SKM-1 treated with dmso at 0.1 percent for 144 hours (cell line): ENCODE measurements at regions not wholly inside any gene's neighbourhood (a gene's known extent, or its start where the extent isn't known, plus 50 kb on each side); places are given as distances from the start of the nearest gene placed in this dataset.
A peak's percentile ranks its signal among the peaks of the same experiment; 100 is the strongest.

Experiments used
- DNase-seq: peaks from one replicate; lab custom pipeline; 2025; ENCODE audit not compliant: unreplicated experiment; lab: John Stamatoyannopoulos, UW

- peak; percentile 0 for DNase-seq
Measured at GRCh38 chr12:118840399-118840798, 140.9 kb upstream of the SRRM4 start.

DNA sequence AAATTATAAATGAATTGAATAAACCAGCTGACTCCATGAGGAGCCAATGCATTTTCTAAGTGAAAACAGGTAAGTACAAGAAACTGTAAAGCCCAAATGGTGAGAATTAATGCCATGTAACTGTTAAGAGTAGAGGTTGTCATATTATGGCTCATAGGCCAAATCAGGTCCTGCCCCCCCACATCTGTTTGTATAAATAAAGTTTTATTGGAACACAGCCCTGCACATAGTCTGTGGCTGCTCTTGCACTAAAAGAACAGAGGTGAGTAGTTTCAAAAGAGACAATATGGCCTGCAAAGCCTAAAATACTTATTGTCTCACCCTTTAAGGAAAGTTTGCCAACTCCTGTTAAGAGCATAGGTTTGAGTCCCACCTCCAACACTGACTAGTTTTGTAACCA is 140.5 kb upstream of the SRRM4 start:
- DNase-seq, result no peak

- no peak for DNase-seq
Measured at GRCh38 chr12:118841588-118841987, 139.8 kb upstream of the SRRM4 start.

- no peak for DNase-seq
Measured at GRCh38 chr12:118842866-118843265, 138.5 kb upstream of the SRRM4 start.

- DNase-seq, result no peak
Measured at GRCh38 chr12:118846416-118846815, 134.9 kb upstream of the SRRM4 start.

DNA sequence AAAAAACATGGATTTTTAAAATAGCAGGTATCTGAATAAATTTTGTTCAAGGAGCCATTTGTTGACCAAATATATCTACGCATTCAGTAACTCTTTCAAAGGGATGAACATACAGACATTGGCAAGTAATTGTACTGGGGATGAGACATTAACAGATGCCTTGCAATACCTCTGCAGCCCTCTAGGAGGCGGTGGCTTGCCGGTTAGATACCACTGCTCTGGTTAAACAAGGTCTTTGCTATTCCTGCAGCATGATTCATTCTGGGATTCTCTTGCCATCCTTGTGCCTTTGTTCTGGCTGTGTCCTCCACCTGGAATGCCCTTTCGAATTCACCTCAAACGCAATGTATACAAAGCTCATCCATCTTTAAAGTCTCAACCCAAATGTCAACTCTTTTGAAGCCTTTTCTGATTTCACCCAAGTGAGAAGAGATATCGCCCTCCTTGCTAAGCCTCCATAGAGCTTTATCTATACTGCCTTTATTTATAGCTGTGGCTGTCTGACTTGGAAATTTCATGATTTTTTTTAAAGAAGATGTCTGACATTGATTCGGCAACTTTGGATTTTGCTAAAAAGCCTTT is 131.0 kb upstream of the SRRM4 start:
- DNase-seq, result peak; percentile 3

GRCh38 chr12:118851891-118852290 is 129.4 kb upstream of the SRRM4 start:
- DNase-seq, result no peak

GRCh38 chr12:118853634-118854033 is 127.7 kb upstream of the SRRM4 start:
- DNase-seq, result no peak

- DNase-seq, result no peak
Measured at GRCh38 chr12:118855858-118856257, 125.5 kb upstream of the SRRM4 start.

DNA sequence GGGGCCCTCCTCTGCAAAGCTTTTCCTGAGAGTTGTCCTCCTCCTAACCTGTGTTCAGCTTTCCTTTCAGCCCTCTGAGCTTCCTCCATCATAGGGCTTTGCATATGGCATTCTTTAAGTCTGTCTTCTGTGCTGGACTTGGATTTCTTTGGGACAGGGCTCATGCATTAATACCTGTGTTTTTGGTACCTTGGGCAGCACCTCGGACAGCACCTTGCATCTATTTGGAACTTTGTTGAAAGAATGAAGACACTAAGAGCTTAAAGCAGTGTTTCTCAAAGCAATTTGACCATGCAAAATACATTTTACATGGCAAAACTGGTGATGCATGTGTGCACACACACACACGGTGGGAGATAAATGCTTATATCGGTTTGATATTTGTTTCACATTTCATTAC is 115.0 kb upstream of the SRRM4 start:
- DNase-seq, result no peak

GRCh38 chr12:118870551-118870950 is 110.8 kb upstream of the SRRM4 start:
- no peak for DNase-seq

DNA sequence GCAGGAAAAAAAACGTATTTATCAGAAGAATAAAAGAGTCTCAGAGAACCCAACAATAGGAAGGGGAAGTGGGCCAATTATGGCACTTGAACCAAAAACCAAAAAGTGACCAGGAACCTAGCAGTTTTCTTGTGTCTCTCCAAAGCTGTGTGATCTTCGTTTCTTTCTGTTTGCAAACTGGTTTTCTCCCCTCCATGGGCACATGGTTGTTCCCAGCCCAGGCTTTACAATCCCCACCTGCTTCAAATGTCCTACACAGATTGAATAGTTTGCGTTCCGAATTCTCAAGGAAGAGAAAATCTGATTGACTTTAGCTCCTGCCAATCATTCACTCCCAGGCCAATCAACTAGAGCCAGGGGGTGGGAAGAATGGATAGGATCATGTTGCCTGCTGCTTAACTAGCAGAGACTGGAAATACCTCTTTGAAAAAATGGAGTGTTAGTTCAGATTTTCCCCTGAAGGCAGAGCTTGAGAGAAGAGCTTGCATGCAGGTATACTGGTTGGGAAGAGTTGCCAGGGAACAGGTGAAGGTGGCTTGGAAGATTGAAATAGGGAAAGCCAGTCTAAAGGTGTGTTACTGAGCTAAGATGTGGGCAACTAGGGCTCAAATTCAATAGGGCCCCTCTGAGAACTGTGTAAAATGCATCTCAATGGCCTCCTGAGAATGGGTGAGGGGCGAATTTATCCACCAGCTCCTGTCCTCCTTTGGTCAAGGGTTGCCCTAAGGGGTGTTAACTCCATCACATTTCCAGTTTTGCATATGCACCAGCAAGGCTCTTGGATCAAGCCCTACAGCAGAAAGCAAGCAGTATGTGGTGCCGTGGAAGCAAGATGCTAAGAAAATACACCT is 106.4 kb upstream of the SRRM4 start:
- DNase-seq, result no peak

DNA sequence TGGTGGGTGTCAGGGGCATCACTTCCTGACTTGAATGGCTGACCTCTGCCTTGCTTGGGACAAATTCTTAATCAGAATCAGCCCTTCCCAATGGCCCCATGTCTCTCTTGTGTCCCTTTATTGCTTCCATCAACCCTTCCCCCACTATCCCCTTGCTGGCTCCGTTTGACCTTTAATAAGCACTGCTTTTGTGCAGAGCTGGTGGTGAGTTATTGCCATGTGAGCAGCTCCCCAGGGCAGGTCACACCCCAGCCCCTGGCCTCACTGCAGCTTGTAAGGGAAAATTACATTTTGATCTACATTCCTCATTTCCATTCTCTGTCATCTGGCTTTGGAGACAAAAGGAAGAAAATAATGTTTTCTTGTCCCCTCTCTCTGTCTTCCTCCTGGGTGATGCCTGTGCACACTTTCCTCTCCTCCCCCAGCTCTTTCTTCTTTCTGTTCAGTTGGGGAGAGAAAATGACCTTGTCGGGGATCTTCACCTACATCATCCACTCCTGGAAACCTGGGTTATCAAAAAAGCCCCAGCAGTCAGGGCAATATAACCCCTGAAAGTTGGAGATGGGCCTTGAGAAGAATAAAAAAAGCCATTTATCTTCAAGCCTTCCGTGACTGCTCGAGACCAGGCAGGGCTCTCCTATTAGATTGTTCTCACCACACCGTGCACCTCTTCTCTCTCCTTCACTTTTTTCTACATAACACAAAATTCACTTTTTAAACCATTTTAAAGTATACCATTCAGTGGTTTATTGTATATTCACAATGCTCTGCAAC is 100.4 kb upstream of the SRRM4 start:
- DNase-seq, result no peak

- DNase-seq, result no peak
Measured at GRCh38 chr12:118884226-118884625, 97.1 kb upstream of the SRRM4 start.

GRCh38 chr12:118900993-118901392 is 80.3 kb upstream of the SRRM4 start:
- DNase-seq, result no peak

DNA sequence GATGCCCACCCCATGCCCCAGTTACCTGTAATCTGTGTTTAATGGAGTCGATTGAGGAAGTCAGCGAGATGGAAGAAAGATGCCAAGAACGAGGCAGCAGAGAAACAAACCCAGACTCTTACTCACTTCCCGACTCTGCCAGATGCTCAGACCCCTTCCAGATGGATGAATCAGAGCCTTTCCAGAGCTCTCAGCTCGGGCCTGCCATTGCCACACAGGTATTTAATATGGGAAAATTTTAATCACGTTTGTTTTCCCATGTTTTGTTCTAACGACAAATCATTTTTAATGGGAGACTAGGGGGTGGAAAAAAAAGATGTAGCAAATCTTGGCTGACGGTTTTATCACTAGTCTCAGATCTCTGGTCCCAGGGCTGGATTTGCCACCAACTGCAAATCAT is 72.5 kb upstream of the SRRM4 start:
- no peak for DNase-seq

- no peak for DNase-seq
Measured at GRCh38 chr12:118912697-118913270, 68.6 kb upstream of the SRRM4 start.

DNA sequence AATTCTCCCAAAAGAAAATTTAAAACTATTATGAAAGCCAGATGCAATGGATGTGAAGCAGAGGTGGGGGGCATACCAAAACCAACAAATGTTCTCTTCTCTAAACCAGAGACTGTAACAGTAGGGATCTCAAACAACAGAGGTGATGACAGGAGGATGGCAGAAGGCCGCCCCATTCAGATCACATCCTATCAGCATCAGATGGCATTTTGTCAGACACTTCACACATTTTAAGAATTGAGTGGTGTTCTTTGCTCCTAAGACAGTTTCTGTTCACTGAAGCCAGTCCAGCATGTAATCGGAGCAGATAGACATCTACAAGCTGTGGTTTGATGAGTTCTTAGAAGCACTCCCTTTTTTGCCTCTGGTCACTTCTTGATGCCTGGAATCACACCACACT is 59.6 kb upstream of the SRRM4 start:
- DNase-seq, result no peak

GRCh38 chr12:118922405-118922804 is 58.9 kb upstream of the SRRM4 start:
- no peak for DNase-seq

DNA sequence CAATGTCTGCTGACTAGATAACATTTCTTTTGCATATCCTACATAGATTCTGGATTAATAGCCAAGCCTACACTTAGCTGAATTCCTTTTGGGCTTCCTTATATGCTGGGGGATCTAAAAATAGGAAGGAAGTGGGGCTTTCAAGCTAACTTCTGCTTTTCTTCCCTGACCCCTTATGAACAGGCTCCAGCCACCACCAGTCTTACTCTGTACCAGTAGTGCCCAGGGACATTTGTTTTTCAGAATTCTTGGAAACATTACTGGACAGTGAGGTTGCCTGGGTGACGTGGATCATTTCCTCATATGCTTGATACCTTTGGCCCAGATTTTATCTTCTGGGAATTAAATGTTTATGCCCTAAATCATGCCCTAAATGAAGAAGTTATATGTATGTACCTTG is 55.9 kb upstream of the SRRM4 start:
- DNase-seq, result no peak

- no peak for DNase-seq
Measured at GRCh38 chr12:118925826-118926225, 55.5 kb upstream of the SRRM4 start.
